Right lobe of liver (tissue), 6 donors: ENCODE measurements at regions not wholly inside any gene's neighbourhood (a gene's known extent, or its start where the extent isn't known, plus 50 kb on each side); places are given as distances from the start of the nearest gene placed in this dataset.

Experiments used
- ATAC-seq, 4 donors: fragments of 200-7000 bp; cut with Tn5 transposase; one replicate each; pipeline ENCODE4 v1.9.1; 2020; ENCODE audit warnings: mild to moderate bottlenecking in 4 of 4, moderate library complexity in 4 of 4
- DNase-seq, 3 donors: peaks; one replicate each; pipeline ENCODE4 v3.0.0-alpha.2; 2020
- H3K27ac ChIP-seq, 3 donors: fragments of 200-600 bp; one replicate each; pipeline ENCODE4 v1.8.0; 2022
- H3K27me3 ChIP-seq, 2 donors: fragments of 200-600 bp; one replicate each; pipeline ENCODE4 v1.8.0; 2022
- H3K36me3 ChIP-seq, 4 donors: fragments of 200-600 bp; sonication (generic) in 1 of 4; one replicate each; pipeline versions ENCODE4 v1.5.1 to v1.8.0; 2017 to 2022; ENCODE audit warnings: control low read depth in 1 of 4
- H3K4me1 ChIP-seq, 4 donors: fragments of 200-600 bp; sonication (generic) in 1 of 4; one replicate each; pipeline versions ENCODE4 v1.5.1 to v1.8.0; 2017 to 2022; ENCODE audit warnings: control low read depth in 1 of 4
- H3K4me3 ChIP-seq, 3 donors: fragments of 200-600 bp; one replicate each; pipeline ENCODE4 v1.8.0; 2022
- H3K9me3 ChIP-seq, 4 donors: fragments of 200-600 bp; sonication (generic) in 1 of 4; one replicate each; pipeline versions ENCODE4 v1.5.1 to v1.8.0; 2017 to 2022; ENCODE audit warnings: control low read depth in 1 of 4
- POLR2A ChIP-seq: fragments of 450-650 bp; IDR thresholded peaks from one replicate; pipeline ENCODE4 v1.6.1; 2017; ENCODE audit warnings: antibody characterized with exemption, mild to moderate bottlenecking
- WGBS: methylation state at CpG from one replicate; pipeline ENCODE4 v1.1.6; 2018; ENCODE audit warnings: low coverage, low lambda C conversion rate; ENCODE audit not compliant: insufficient coverage; ENCODE audit errors: missing lambda C conversion rate; 5-methylcytosine and 5-hydroxymethylcytosine counted together
- intact Hi-C, 2 donors: fragments of 100-400 bp; cut with DNase I; formaldehyde crosslinking; loops; one replicate each; pipeline versions ENCODE4 v1.11.2 to v1.14.1; 2022
- TF ChIP-seq, protein P1 (sequence below), 4 donors: fragments of 200-600 bp in 3 of 4; fragments of 450-650 bp in 1 of 4; IDR thresholded peaks; one replicate each; pipeline versions ENCODE4 v1.5.1 to v1.8.0; 2016 to 2022; ENCODE audit warnings: antibody characterized with exemption in 4 of 4, mild to moderate bottlenecking in 2 of 4
- donor health status: DM: no; HTN: yes; CAD: no.
- donor health status: DM: no; HTN: no; CAD: no.
- donor health status: DM: no; HTN: no; CAD: no.
- donor health status: DM: no; HTN: yes; CAD: no.
- donor health status: DM: no; HTN: yes; CAD: no.

DNA sequence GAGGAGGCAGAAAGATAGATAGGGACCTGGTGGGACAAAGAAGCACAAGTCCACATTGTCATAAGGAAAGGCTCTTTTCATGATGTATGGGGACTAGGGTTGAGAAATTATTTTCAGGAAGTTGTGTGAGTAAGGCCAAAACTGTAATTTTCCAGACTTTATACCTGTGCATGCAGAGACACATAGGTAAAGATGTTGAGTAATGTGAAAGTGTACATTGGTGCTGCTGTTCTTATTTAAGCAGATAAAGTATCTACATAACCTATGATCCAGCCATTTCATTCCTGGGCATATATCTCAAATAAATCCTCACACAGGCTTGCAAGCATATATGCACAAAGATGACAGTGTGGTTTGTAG is 332.2 kb downstream of the DUSP6 start:
- no peaks in the 10 kb centered on the region for H3K27me3 ChIP-seq
- no peaks in the 10 kb centered on the region for H3K9me3 ChIP-seq
- no peaks in the 10 kb centered on the region for H3K36me3 ChIP-seq
- no peaks in the 10 kb centered on the region for H3K4me1 ChIP-seq
- DNase-seq (no peak), ATAC-seq (no peak)
- intact Hi-C loops, result no loop called here
- H3K4me3 ChIP-seq, result no peak overlapping the region
- no peak overlapping the region for H3K27ac ChIP-seq
- TF ChIP-seq, protein P1, sequence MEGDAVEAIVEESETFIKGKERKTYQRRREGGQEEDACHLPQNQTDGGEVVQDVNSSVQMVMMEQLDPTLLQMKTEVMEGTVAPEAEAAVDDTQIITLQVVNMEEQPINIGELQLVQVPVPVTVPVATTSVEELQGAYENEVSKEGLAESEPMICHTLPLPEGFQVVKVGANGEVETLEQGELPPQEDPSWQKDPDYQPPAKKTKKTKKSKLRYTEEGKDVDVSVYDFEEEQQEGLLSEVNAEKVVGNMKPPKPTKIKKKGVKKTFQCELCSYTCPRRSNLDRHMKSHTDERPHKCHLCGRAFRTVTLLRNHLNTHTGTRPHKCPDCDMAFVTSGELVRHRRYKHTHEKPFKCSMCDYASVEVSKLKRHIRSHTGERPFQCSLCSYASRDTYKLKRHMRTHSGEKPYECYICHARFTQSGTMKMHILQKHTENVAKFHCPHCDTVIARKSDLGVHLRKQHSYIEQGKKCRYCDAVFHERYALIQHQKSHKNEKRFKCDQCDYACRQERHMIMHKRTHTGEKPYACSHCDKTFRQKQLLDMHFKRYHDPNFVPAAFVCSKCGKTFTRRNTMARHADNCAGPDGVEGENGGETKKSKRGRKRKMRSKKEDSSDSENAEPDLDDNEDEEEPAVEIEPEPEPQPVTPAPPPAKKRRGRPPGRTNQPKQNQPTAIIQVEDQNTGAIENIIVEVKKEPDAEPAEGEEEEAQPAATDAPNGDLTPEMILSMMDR (IDR thresholded peaks at IDR 0.05), result no peak
- TF ChIP-seq POLR2A, result no peak

DNA sequence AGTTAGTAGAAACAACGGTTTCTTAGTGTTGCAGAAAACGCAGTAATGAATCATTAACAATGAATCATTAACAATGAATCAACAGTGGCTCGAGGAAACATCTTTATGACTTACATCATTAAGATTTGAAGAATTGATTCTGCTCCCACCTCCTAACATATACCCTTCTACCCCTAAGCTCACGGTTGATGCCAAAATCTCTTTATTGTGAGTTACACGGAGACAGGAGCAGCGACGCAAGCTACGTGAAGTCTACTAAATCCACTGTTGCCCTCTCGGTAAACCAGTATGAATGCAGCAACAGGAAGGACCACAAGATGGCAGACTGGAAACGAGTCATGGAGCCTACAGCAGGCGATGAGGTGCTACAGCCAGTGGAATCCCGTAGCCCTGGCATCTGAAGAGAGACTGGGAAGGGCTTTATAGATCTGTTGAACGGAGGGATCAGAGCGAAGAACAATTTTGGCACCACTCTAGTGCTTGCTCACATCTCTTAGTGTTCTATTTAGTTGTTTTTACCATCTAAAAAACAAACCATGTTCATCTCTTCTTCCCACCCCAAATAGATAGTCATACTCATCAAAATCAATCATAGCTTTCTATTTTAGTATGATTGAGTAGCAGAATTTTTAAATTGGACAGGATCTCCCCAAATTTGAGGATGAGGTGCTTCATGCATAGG is 332.7 kb downstream of the DUSP6 start:
- Histone ChIP-seq H3K9me3 (no peaks in the 10 kb centered on the region), H3K27me3 (no peaks in the 10 kb centered on the region), H3K4me3 (peak overlapping the region in 1 of 3 donors; percentile 31), H3K36me3 (no peaks in the 10 kb centered on the region), H3K4me1 (no peaks in the 10 kb centered on the region), H3K27ac (no peak overlapping the region)
- WGBS, result 2% methylated on average over 14 of the region's 14 CpGs
- ATAC-seq (peak; percentile 99 to 100 (median 100)), DNase-seq (peak; percentile 54 to 78 (median 62))
- intact Hi-C loops, result no loop called here
- TF ChIP-seq POLR2A, result no peak
- TF ChIP-seq, protein P1 (IDR thresholded peaks at IDR 0.05), result peak; percentile 84 to 92 (median 84)

DNA sequence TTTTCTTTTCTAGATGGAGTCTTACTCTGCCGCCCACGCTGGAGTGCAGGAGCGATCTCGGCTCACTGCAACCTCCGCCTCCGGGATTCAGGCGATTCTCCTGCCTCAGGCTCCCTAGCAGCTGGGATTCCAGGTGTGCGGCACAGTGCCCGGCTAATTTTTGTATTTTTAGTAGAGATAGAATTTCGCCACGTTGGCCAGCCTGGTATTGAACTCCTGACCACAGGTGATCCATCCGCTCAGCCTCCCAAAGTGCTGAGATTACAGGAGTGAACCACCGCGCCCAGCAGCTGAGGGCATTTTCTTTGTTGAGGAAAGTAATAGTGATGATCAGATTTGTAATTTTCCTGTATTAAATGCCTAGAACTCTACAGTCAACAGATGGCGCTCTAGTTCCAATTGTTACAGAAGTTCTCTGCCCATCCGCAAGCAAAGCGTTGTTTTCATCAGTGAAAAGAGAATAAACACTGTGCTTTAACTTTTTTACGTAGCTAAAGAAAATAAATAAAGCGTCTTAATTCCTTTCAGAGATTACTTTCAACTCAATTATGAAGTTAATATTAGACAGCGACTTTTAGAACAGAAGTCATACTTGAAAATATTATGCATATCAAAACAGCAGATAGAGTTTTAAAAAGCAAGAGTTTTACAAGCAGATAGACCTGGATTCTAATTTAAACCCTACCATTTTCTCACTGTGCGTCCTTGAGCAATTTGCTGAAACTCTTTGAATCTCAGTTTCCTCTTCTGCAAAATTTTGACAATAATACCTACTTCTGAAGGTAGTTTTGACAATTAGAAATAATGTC is 335.1 kb downstream of the DUSP6 start:
- WGBS, result 12% methylated on average over 21 of the region's 21 CpGs
- TF ChIP-seq, protein P1 (IDR thresholded peaks at IDR 0.05), result peak; percentile 68 to 78 (median 76)
- TF ChIP-seq POLR2A, result no peak
- no peak overlapping the region for H3K4me3 ChIP-seq

DNA sequence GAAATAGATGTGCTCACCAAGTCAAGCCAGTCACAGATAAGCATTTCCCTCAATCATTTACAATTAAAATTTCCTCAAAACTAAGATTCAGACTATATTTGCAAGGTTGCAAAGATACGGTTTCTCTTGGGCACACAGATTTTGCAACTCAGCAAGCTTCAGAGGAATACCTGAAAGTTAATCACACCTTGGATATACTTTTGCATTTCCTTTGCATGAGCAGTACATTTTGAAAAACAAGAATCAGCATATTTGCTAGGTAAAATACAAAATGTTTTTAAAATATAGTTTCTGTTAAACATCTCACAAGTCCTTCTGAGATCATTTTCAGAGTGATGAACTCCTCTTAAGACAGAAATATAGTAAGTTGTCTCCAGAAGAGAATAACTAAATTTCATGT is 336.9 kb downstream of the DUSP6 start:
- H3K4me1 ChIP-seq, result no peaks in the 10 kb centered on the region
- H3K27ac ChIP-seq, result no peak overlapping the region
- H3K27me3 ChIP-seq, result no peaks in the 10 kb centered on the region
- DNase-seq, result no peak
- no peaks in the 10 kb centered on the region for H3K36me3 ChIP-seq
- ATAC-seq, result no peak
- intact Hi-C loops, result no loop called here
- no peak for TF ChIP-seq POLR2A
- TF ChIP-seq, protein P1 (IDR thresholded peaks at IDR 0.05), result no peak
- 65% methylated on average over 1 of the region's 1 CpG for WGBS
- no peak overlapping the region for H3K4me3 ChIP-seq
- H3K9me3 ChIP-seq, result no peaks in the 10 kb centered on the region

More for the DNA sequence above, 335.1 kb downstream of the DUSP6 start:
- no peaks in the 10 kb centered on the region for H3K9me3 ChIP-seq
- no peaks in the 10 kb centered on the region for H3K27me3 ChIP-seq
- H3K27ac ChIP-seq, result no peak overlapping the region
- no peaks in the 10 kb centered on the region for H3K4me1 ChIP-seq
- peak in 2 of 3 donors; percentile 23 to 39 for DNase-seq
- H3K36me3 ChIP-seq, result no peaks in the 10 kb centered on the region
- intact Hi-C loops, result no loop called here
- peak; percentile 70 to 78 (median 74) for ATAC-seq
